ENCODE measurements at regions not wholly inside any gene's neighbourhood (a gene's known extent, or its start where the extent isn't known, plus 50 kb on each side); places are given as distances from the start of the nearest gene placed in this dataset.

GRCh38 chr1:222923506-222923905 lies 108.7 kb downstream of the DISP1 start:
- no TSS peak for BruUV-seq (replicated peaks)
- DNase-seq (ENCODE audit: low read depth, low spot score) = no peak
- no peak for FAIRE-seq

More at GRCh38 chr1:222923506-222923905, 108.7 kb downstream of the DISP1 start:
- ChIA-PET POLR2A (no interaction called here), CTCF (no interaction called here)
- Histone ChIP-seq H3K4me3 (replicated peaks in 1 of 3; ENCODE audit: insufficient read depth in 1 of 3, low read depth in 1 of 3, low read length in 3 of 3) (no peak overlapping the region), H3K4me2 (ENCODE audit: insufficient read depth, low read length) (no peak overlapping the region), H3K79me2 (ENCODE audit: control insufficient read depth, insufficient read depth, low read length) (no peaks in the 10 kb centered on the region), H3K9me1 (replicated peaks; ENCODE audit: control insufficient read depth, extremely low read depth, insufficient read depth, low read length) (no peaks in the 10 kb centered on the region), H3K36me3 (ENCODE audit: control insufficient read depth in 2 of 2, extremely low read depth in 1 of 2, insufficient read depth in 2 of 2, low read length in 2 of 2) (no peaks in the 10 kb centered on the region), H3K9me3 (replicated peaks; ENCODE audit: control insufficient read depth, insufficient read depth, low read length) (no peaks in the 10 kb centered on the region), H3K27me3 (ENCODE audit: control insufficient read depth in 2 of 2, insufficient read depth in 2 of 2, low read length in 2 of 2) (no peaks in the 10 kb centered on the region), H4K20me1 (replicated peaks; ENCODE audit: control insufficient read depth, extremely low read depth, insufficient read depth, low read length) (no peaks in the 10 kb centered on the region), H3K9ac (replicated peaks; ENCODE audit: extremely low read depth, insufficient read depth, low read length) (no peak overlapping the region), H3K4me1 (ENCODE audit: control insufficient read depth, extremely low read depth, insufficient read depth, low read length) (no peaks in the 10 kb centered on the region), H2AFZ (ENCODE audit: low read depth, low read length) (no peak overlapping the region), H3K27ac (ENCODE audit: insufficient read depth, low read depth, low read length) (no peak overlapping the region)
- intact Hi-C loops (cut with micrococcal nuclease) (no loop called here), dilution Hi-C loops (cut with MboI; ENCODE audit: extremely low pct_ligation_motif_present, low sequenced_read_pairs) (no loop called here)
- TF ChIP-seq, protein P1, sequence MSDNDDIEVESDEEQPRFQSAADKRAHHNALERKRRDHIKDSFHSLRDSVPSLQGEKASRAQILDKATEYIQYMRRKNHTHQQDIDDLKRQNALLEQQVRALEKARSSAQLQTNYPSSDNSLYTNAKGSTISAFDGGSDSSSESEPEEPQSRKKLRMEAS (IDR thresholded peaks at IDR 0.05; ENCODE audit: insufficient read depth, insufficient read length) = no peak
- no peak for TF ChIP-seq JUN (IDR thresholded peaks at IDR 0.05; ENCODE audit: borderline replicate concordance, insufficient read depth, insufficient read length, low read depth)
- TF ChIP-seq FOS (IDR thresholded peaks at IDR 0.05; ENCODE audit: borderline replicate concordance, insufficient read depth, low read length) = no peak
- TF ChIP-seq POLR2A (IDR thresholded peaks at IDR 0.05; ENCODE audit: low read depth, low read length) = no peak
- no peak for TF ChIP-seq POLR2AphosphoS5 (IDR thresholded peaks at IDR 0.05; ENCODE audit: insufficient read depth, low read depth, low read length)
- no peak for TF ChIP-seq GATA2 (IDR thresholded peaks at IDR 0.05; ENCODE audit: insufficient read depth, insufficient read length, low read depth, low read length)
- TF ChIP-seq, protein P2, sequence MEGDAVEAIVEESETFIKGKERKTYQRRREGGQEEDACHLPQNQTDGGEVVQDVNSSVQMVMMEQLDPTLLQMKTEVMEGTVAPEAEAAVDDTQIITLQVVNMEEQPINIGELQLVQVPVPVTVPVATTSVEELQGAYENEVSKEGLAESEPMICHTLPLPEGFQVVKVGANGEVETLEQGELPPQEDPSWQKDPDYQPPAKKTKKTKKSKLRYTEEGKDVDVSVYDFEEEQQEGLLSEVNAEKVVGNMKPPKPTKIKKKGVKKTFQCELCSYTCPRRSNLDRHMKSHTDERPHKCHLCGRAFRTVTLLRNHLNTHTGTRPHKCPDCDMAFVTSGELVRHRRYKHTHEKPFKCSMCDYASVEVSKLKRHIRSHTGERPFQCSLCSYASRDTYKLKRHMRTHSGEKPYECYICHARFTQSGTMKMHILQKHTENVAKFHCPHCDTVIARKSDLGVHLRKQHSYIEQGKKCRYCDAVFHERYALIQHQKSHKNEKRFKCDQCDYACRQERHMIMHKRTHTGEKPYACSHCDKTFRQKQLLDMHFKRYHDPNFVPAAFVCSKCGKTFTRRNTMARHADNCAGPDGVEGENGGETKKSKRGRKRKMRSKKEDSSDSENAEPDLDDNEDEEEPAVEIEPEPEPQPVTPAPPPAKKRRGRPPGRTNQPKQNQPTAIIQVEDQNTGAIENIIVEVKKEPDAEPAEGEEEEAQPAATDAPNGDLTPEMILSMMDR (IDR thresholded peaks at IDR 0.05; ENCODE audit: extremely low read depth in 1 of 2, insufficient read depth in 1 of 2, low read depth in 1 of 2, low read length in 2 of 2) = no peak
- TF ChIP-seq MYC (IDR thresholded peaks at IDR 0.05; ENCODE audit: low read depth, low read length) = no peak
- TF ChIP-seq EZH2 (IDR thresholded peaks at IDR 0.05; ENCODE audit: borderline replicate concordance, low read depth, low read length, severe bottlenecking) = no peak
